Mesothelial cell of epicardium (in vitro differentiated cells): ENCODE measurements at regions not wholly inside any gene's neighbourhood (a gene's known extent, or its start where the extent isn't known, plus 50 kb on each side); places are given as distances from the start of the nearest gene placed in this dataset.
"Not testable (repeated sequence)": the region's sequence is repeated elsewhere in the genome, so short reads cannot be mapped to it uniquely, and the experiment has no call there.

Source experiments
- DNase-seq, 2 experiments: peaks; one replicate each; pipeline ENCODE4 v3.0.0; 2021; ENCODE audit warnings: low spot score in 2 of 2; ENCODE audit not compliant: unreplicated experiment in 2 of 2
- H3K27ac Mint-ChIP-seq: 2 replicates; pipeline ENCODE4 v1.8.0; 2021; ENCODE audit warnings: mixed read lengths
- H3K27me3 Mint-ChIP-seq: 2 replicates; pipeline ENCODE4 v1.8.0; 2021; ENCODE audit warnings: low read depth, mixed read lengths
- H3K36me3 Mint-ChIP-seq: 2 replicates; pipeline ENCODE4 v1.8.0; 2021; ENCODE audit warnings: mixed read lengths
- H3K4me1 Mint-ChIP-seq: 2 replicates; pipeline ENCODE4 v1.8.0; 2021; ENCODE audit warnings: mixed read lengths
- H3K4me3 Mint-ChIP-seq: 2 replicates; pipeline ENCODE4 v1.8.0; 2021; ENCODE audit warnings: mild to moderate bottlenecking, moderate library complexity, mixed read lengths
- H3K9me3 Mint-ChIP-seq: 2 replicates; pipeline ENCODE4 v1.8.0; 2021; ENCODE audit warnings: mixed read lengths
- CTCF ChIP-seq: fragments of 200-600 bp; sonication (generic); IDR thresholded peaks from one replicate; pipeline ENCODE4 v1.5.0; 2021; ENCODE audit warnings: antibody characterized with exemption; ENCODE audit not compliant: unreplicated experiment

- Mint-ChIP-seq H3K27ac (no peak overlapping the region), H3K4me3 (no peak overlapping the region), H3K9me3 (no peaks in the 10 kb centered on the region), H3K36me3 (no peaks in the 10 kb centered on the region), H3K27me3 (peaks cover 6% of the 10 kb centered on the region), H3K4me1 (peaks cover 15% of the 10 kb centered on the region)
- no peak for DNase-seq
- TF ChIP-seq CTCF, result no peak
Measured at GRCh38 chr9:20242510-20243189, 379.6 kb downstream of the MLLT3 start.

- Mint-ChIP-seq H3K36me3 (peaks cover 1% of the 10 kb centered on the region), H3K27me3 (peaks cover 6% of the 10 kb centered on the region), H3K4me1 (peaks cover 15% of the 10 kb centered on the region), H3K27ac (no peak overlapping the region), H3K9me3 (peaks cover 8% of the 10 kb centered on the region), H3K4me3 (no peak overlapping the region)
- no peak for DNase-seq
- TF ChIP-seq CTCF, result no peak
Measured at GRCh38 chr9:20240498-20240897, 381.8 kb downstream of the MLLT3 start.

GRCh38 chr9:20238921-20239320 lies 383.4 kb downstream of the MLLT3 start:
- no peak overlapping the region for H3K4me3 Mint-ChIP-seq
- H3K36me3 Mint-ChIP-seq, result peaks cover 1% of the 10 kb centered on the region
- H3K27ac Mint-ChIP-seq, result no peak overlapping the region
- H3K9me3 Mint-ChIP-seq, result peaks cover 15% of the 10 kb centered on the region
- peaks cover 6% of the 10 kb centered on the region for H3K27me3 Mint-ChIP-seq
- no peak for TF ChIP-seq CTCF
- no peak for DNase-seq
- H3K4me1 Mint-ChIP-seq, result peaks cover 10% of the 10 kb centered on the region

GRCh38 chr9:20237686-20238085 lies 384.6 kb downstream of the MLLT3 start:
- no peak for TF ChIP-seq CTCF
- Mint-ChIP-seq H3K4me1 (peaks cover 5% of the 10 kb centered on the region), H3K36me3 (peaks cover 1% of the 10 kb centered on the region), H3K27ac (no peak overlapping the region), H3K4me3 (no peak overlapping the region), H3K9me3 (peaks cover 20% of the 10 kb centered on the region), H3K27me3 (peaks cover 6% of the 10 kb centered on the region)
- DNase-seq, result no peak

- peaks cover 2% of the 10 kb centered on the region for H3K27me3 Mint-ChIP-seq
- no peak for DNase-seq
- peaks cover 26% of the 10 kb centered on the region for H3K9me3 Mint-ChIP-seq
Measured at GRCh38 chr9:20236676-20237075, 385.6 kb downstream of the MLLT3 start.

GRCh38 chr9:20235206-20235605 lies 387.1 kb downstream of the MLLT3 start:
- H3K4me3 Mint-ChIP-seq, H3K27ac Mint-ChIP-seq, H3K4me1 Mint-ChIP-seq, H3K27me3 Mint-ChIP-seq, DNase-seq, H3K36me3 Mint-ChIP-seq: not testable (repeated sequence)
- peaks cover 31% of the 10 kb centered on the region for H3K9me3 Mint-ChIP-seq

More at GRCh38 chr9:20236676-20237075, 385.6 kb downstream of the MLLT3 start:
- H3K36me3 Mint-ChIP-seq, result peaks cover 1% of the 10 kb centered on the region
- TF ChIP-seq CTCF, result no peak
- H3K27ac Mint-ChIP-seq, result no peak overlapping the region
- peaks cover 3% of the 10 kb centered on the region for H3K4me1 Mint-ChIP-seq
- H3K4me3 Mint-ChIP-seq, result no peak overlapping the region
